NCI-H1092 (cell line): ENCODE measurements at regions not wholly inside any gene's neighbourhood (a gene's known extent, or its start where the extent isn't known, plus 50 kb on each side); places are given as distances from the start of the nearest gene placed in this dataset.

Experiments used
- DNase-seq: peaks from one replicate; lab custom pipeline; 2025; lab: John Stamatoyannopoulos, UW

GRCh38 chr2:67625178-67625577 lies 228.0 kb downstream of the ETAA1 start:
- no peak for DNase-seq

GRCh38 chr2:67625690-67626475 lies 228.8 kb downstream of the ETAA1 start:
- no peak for DNase-seq

DNA sequence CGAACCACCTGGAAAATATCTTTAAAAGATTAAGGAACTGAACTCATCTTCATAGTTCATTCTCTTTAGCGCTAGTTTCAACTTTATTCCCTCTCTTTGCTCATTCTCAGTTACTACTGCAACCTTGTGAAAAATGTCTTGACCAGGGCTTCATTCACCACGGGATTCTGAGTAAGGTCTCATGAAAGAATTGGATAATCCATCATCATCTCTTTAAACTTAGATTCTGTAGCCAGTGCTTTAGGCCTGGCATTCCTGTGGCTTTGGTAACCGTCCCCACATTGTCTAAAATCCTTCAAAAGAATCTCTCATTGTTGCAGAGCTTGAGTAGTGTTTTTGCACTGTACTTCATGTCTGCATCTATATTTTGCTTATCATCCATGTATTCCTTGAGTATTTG lies 229.5 kb downstream of the ETAA1 start:
- no peak for DNase-seq

- DNase-seq = no peak
Measured at GRCh38 chr2:67627456-67628207, 230.5 kb downstream of the ETAA1 start.

DNA sequence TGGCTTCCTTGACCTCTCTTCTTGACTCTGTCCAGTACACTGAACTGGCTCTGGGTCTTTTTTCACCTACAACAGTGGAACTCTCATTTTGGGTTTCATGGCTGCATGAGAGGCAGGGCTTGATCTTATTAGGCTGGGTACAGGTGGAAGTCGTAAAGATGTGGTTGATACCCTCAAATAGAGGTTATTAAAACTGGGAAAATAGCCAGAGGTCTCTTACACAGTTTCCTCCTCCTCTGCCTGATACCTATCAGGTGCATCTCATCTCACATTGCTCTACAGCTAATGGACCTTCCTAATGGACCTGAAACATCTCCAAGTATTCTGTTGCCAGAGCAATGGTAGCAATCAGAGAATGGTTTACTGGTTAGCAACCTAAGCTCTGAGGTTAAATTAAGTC lies 231.8 kb downstream of the ETAA1 start:
- no peak for DNase-seq

- DNase-seq = no peak
Measured at GRCh38 chr2:67631483-67631882, 234.3 kb downstream of the ETAA1 start.

GRCh38 chr2:67633212-67633856 lies 236.2 kb downstream of the ETAA1 start:
- DNase-seq = no peak

DNA sequence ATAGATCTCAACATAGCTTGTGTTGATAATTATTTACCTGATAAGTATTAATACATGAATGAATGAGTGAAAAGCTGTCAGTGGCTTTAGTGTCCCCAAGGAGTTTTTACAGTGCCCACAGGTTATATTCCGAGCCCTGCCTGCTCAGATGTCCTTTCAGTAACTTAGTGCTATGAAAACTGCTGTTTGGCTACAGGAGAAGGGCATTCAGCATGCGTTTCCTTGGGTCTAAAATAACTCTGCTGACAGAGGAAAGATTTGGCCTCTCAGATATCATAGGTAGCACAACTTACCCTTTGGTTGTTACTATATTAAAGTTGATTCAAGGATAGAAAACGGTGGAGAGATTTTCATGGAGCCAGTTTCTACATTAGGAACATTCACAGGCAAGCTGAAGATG lies 241.0 kb downstream of the ETAA1 start:
- no peak for DNase-seq

- DNase-seq = no peak
Measured at GRCh38 chr2:67641312-67642045, 244.3 kb downstream of the ETAA1 start.

- DNase-seq = no peak
Measured at GRCh38 chr2:67642046-67642382, 244.9 kb downstream of the ETAA1 start.

DNA sequence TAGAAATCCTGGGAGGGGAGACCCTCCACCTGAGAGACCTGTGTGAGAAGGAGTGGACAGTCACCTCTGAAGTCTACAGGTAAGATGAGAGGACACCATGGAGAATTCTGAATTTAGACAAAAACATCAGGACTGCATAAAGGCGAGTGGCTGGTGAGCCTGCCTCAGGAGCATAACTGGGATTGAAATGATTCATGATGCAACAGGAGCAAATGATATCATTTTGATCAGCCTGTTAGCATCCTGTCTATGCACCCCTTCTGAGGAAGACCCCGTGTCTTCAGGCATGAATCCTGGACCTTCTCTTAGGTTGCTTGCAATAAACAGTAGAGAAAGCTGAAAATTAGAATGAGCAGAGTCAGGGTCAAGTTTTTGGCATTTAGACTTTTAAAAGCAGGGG lies 245.8 kb downstream of the ETAA1 start:
- no peak for DNase-seq

- DNase-seq = no peak
Measured at GRCh38 chr2:67645280-67646138, 248.4 kb downstream of the ETAA1 start.

- DNase-seq = no peak
Measured at GRCh38 chr2:67646714-67647333, 249.7 kb downstream of the ETAA1 start.

- no peak for DNase-seq
Measured at GRCh38 chr2:67649331-67650261, 252.5 kb downstream of the ETAA1 start.

- DNase-seq = no peak
Measured at GRCh38 chr2:67650291-67651133, 253.4 kb downstream of the ETAA1 start.

DNA sequence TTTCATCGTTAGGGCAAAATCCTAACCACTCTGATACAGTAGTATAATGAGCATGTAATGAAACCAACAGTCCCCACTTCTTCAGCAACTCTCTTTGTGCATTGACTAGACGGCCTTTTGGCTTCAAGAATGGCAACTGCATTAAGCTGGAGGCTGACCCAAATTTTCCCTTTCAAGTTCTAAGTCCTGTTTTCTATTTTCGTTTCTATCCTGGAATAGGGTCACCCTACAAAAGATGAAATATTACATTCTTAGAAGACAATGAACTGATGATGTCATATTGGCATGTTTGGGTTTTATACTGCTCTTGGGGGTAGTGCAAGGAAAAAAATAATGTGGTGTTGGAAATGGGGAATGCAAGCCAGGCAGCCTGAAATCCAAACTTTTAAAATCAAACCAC lies 254.4 kb downstream of the ETAA1 start:
- no peak for DNase-seq

DNA sequence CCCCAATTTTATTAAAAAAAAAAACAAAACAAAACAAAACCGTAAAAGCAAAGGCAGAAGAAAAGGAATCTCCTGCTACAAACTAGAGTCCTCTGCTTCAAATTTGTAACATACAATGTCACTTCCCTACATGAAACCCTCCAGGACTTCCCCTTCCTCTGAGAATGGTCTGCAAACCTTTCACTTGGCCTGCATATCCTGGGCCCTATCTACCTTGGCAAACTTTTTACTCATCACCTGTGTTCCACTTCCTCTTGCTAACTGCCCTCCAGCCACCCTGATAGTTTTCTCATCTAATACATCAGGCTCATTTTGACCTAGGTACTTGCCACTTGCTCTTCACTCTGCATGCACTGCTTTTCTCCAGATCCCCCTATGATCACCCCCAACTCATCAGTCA lies 255.5 kb downstream of the ETAA1 start:
- DNase-seq = no peak

DNA sequence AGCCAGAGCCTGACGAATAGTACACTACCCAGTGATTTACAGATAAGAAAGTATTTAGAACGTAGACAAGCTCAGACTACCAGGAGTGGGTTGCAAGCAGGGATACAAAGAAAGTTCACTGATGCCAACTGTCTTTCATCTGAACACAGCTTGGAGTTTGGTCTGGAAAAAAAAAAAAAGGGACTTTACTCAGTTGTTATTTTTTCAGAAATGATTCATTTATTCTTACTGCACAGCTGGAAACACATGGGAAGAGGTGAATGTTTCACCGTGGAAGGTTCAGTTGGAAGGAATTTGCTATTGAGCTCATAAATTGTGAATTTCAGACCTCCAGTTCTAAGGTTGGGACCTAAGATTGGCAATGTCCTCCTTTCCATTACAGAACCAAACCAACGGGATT lies 259.7 kb downstream of the ETAA1 start:
- no peak for DNase-seq

- no peak for DNase-seq
Measured at GRCh38 chr2:67658820-67659219, 261.7 kb downstream of the ETAA1 start.
